GF-D8 (cell line): ENCODE measurements at regions not wholly inside any gene's neighbourhood (a gene's known extent, or its start where the extent isn't known, plus 50 kb on each side); places are given as distances from the start of the nearest gene placed in this dataset.
"Not testable (repeated sequence)": the region's sequence is repeated elsewhere in the genome, so short reads cannot be mapped to it uniquely, and the experiment has no call there.

ENCODE experiments used
- DNase-seq: peaks from one replicate; lab custom pipeline; 2025; lab: John Stamatoyannopoulos, UW

DNA sequence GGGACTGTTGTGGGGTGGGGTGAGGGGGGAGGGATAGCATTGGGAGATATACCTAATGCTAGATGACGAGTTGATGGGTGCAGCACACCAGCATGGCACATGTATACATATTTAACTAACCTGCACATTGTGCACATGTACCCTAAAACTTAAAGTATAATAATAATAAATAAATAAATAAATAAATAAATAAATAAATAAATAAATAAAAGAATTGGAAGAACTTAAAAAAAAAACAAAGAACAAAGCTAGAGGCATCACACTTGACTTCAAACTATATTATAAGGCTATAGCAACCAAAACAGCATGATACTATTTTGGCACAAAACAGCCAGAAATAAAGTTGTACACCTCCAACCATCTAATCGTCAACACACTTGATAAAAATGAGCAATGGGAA lies 106.5 kb upstream of the NDST3 start:
- DNase-seq, result not testable (repeated sequence)

DNA sequence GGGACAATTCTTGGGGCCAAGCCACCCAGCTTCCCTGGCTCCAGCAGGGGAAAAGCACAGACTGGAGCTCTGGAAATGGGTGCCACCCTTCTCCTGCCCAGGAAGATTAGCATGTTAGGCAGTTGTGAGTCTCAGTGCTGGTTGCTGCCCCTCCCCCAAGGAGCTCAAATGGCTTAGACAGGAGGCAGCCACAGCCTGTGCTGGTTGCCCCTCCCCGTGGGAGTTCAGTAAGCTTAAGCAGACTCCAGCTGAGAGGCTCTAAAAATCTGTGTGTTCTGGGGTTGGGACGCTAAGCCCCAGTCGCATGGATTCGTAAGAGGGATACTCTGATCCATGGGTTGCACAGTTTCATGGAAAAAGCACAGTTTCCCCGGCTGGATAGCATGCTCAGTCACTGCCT lies 92.7 kb upstream of the NDST3 start:
- DNase-seq, result no peak

DNA sequence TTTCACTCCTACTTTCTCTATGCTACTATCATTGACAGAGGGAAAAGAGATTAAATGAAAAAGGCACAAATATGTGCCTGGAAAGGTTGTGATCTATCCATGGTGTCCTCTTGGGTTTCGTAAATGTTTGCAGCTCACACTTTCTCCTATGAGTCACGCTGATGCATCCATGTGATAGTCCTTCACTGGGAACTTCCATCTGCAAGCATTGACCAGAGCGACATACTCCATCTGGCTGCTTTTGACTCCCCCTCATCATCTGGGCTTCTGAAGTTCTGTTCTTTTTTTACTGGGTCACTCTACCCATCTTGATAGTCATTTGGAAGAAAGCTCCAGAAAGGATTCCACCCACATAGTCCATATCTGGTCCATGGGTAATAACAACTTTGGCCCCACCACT lies 84.7 kb upstream of the NDST3 start:
- no peak for DNase-seq

DNA sequence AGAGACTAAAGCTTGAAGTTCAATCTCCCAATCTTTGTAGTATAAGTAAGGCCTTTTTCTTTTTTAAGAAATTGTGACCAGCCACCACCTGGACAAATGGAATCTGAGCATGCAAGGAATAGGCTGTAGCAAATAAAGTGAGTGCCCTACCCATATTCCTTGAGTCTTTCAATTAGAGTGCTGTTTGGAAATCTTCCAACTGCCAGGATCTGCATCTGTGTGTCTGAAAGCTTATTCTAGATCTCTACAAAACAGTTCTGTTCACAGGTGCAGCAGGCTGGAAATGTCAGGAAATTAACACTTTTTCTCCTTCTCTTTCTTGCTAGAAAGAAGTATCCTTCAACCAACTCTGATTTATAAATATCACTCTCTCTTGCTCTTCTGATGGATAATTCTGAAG lies 76.7 kb upstream of the NDST3 start:
- DNase-seq, result no peak

DNA sequence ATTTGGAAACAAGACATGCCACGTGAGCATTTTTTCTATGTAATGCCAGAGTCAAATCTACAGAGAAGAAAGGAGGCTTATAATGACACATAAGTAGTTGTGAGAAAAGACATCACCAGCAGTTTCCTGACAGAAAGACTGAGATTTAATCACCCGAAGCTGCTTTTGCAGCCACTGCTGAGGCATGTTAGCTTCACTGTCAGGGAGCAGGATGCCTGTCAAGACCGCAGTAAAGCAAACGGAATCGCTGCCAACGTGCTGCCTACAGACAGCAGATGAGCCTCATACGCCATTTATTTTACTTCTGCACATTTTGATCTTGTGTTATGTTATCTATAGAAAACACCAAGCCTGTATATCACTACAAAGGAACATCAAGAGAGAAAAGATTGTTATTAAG lies 68.7 kb upstream of the NDST3 start:
- no peak for DNase-seq

- no peak for DNase-seq
These were observed 65.7 kb upstream of the NDST3 start for GRCh38 chr4:117968606-117969005.

DNA sequence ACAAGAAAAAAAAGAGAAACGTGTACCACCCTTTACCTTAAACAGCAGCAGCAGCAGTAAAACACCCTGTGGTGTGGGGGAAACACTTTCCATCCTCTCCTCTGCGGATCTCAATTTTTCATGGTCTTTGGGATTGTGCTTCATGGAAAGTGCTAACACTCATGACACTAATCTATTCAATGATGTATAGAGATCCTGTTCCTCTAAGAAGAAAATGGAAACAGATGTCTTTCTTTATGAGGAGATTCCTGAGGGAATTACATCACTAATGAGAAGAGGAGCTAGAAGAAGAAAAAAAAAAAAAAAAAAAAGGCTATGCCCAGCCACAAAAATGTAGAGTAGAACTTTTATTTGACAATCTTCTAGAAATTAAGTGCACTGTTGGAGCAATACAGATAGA lies 62.9 kb upstream of the NDST3 start:
- no peak for DNase-seq

DNA sequence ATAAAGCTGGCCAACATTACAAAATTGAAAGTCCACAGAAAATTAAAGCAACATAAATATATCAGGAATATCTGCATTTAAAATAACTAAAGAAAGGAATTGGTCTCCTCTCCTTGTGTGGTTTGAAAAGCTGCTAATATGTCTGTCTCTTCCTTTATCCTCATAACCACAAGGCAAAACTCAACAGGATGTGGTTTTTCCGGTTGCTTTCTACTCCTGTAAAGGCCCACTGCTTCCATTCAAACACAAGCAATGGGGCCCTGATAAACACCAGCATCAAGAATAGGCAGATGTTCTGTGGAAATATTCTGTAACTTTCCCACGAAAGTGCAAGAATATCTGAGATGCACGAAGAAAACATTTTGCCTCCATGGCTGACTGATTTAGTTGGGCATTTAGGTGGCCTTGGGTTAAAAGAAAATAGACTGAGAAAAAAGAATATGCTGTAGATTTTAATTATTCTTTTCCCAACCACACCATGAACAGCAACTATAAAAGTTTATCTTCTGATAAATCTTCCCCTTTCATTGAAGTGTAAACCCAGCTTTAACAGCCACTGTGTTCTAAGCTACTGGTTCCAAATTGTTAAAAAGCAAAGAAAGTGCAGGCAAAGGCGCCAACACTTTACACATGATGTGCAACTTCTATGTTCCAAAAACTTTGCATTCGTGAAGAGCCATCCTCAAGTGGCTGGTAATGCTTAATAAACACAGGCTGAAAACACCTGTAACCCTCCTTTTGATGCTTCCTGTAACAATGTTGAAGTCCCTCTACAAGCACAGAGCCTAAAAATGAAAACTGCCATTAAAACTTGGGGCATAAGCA lies 50.5 kb upstream of the NDST3 start:
- peak; percentile 87 for DNase-seq

DNA sequence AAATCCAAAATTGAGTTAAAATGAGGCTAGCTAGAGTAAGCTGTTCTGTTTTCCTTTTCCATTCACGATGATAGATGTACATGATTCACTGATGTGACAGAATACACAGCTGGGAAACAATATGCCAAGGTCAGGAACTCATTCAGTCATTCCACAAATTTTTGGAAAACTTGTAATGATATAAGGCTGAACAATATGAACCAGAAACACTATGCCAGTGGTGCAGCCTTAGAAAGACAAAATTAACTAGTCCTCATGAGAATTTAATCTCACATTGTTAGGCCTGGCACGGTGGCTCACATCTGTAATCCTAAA lies 50.0 kb upstream of the NDST3 start:
- no peak for DNase-seq
